Panc1 (cell line): ENCODE measurements at regions not wholly inside any gene's neighbourhood (a gene's known extent, or its start where the extent isn't known, plus 50 kb on each side); places are given as distances from the start of the nearest gene placed in this dataset.

Experiments
- ATAC-seq: fragments of 200-7000 bp; cut with Tn5 transposase; 2 replicates; pipeline ENCODE4 v1.9.1; 2020; ENCODE audit warnings: mild to moderate bottlenecking, moderate library complexity
- BruUV-seq: library from RNA; stranded (reverse); fragments of 400-500 nt; replicated peaks from 2 replicates; lab custom pipeline; 2021; lab: Mats Ljungman, UMichigan
- CTCF ChIA-PET: fragments of 300-600 bp; sonication (Branson Sonifier 250); formaldehyde crosslinking; loops from one replicate; lab custom pipeline; 2022; ENCODE audit warnings: antibody characterized with exemption; lab: Charles Lee
- POLR2A ChIA-PET: fragments of 300-600 bp; sonication (Branson Sonifier 250); formaldehyde crosslinking; loops from one replicate; lab custom pipeline; 2022; ENCODE audit warnings: antibody characterized with exemption; lab: Charles Lee
- DNase-seq: peaks from one replicate; pipeline ENCODE4 v3.0.0-alpha.2; 2010; ENCODE audit warnings: low read depth, low spot score
- H3K27ac ChIP-seq: 2 replicates; pipeline ENCODE4 v1.5.1; 2011; ENCODE audit warnings: mild to moderate bottlenecking, low read length, inconsistent platforms
- H3K27me3 ChIP-seq: fragments of 200-500 bp; sonication (Bioruptor generic); 2 replicates; pipeline ENCODE4 v1.6.0; 2014; ENCODE audit warnings: low read length, inconsistent platforms; ENCODE audit not compliant: control insufficient read depth, insufficient read depth
- H3K36me3 ChIP-seq: fragments of 200-500 bp; sonication (Bioruptor generic); 2 replicates; pipeline ENCODE4 v1.5.1; 2014; ENCODE audit warnings: inconsistent platforms, mild to moderate bottlenecking, low read length, moderate library complexity; ENCODE audit not compliant: control insufficient read depth, insufficient read depth
- H3K4me1 ChIP-seq: 2 replicates; pipeline ENCODE4 v1.5.1; 2011; ENCODE audit warnings: inconsistent platforms, mild to moderate bottlenecking, low read length, moderate library complexity; ENCODE audit not compliant: control insufficient read depth, insufficient read depth
- H3K4me3 ChIP-seq, 2 experiments: 2 replicates each; pipeline ENCODE4 v1.5.1; 2011 to 2012; ENCODE audit warnings: low read depth in 2 of 2, low read length in 2 of 2, mild to moderate bottlenecking in 2 of 2, inconsistent platforms in 1 of 2, moderate library complexity in 1 of 2
- H3K9me3 ChIP-seq: fragments of 200-500 bp; sonication (Bioruptor generic); 2 replicates; pipeline ENCODE4 v1.5.1; 2014; ENCODE audit warnings: low read depth, mild to moderate bottlenecking, inconsistent platforms, low read length, moderate library complexity; ENCODE audit not compliant: control insufficient read depth, insufficient read depth
- POLR2AphosphoS5 ChIP-seq: IDR thresholded peaks from 2 replicates; pipeline ENCODE4 v1.6.1; 2012; ENCODE audit warnings: mild to moderate bottlenecking, low read depth, low read length, moderate library complexity
- SIN3A ChIP-seq: IDR thresholded peaks from 2 replicates; pipeline ENCODE4 v1.6.1; 2012; ENCODE audit warnings: low read depth, mild to moderate bottlenecking, low read length, moderate library complexity, borderline replicate concordance; ENCODE audit not compliant: insufficient read depth
- TCF7L2 ChIP-seq: IDR thresholded peaks from 2 replicates; pipeline ENCODE4 v1.6.1; 2011; ENCODE audit warnings: mild to moderate bottlenecking, low read depth, low read length, inconsistent platforms
- in situ Hi-C: cut with HindIII; loops from 2 replicates; pipeline ENCODE4 v1.10.0; 2016; ENCODE audit warnings: low sequenced_read_pairs, low pct_unique_long_range_greater_than_20kb
- intact Hi-C: fragments of 100-400 bp; cut with micrococcal nuclease; formaldehyde crosslinking; loops from one replicate; pipeline ENCODE4 v1.10.0; 2022; ENCODE audit not compliant: unreplicated experiment
- TF ChIP-seq, protein P1 (sequence below): fragments of 450-650 bp; IDR thresholded peaks from 2 replicates; pipeline ENCODE4 v1.5.1; 2017; ENCODE audit warnings: mild to moderate bottlenecking
- TF ChIP-seq, protein P2 (sequence below), 2 experiments: IDR thresholded peaks; 2 replicates each; pipeline ENCODE4 v1.6.1; 2011 to 2012; ENCODE audit warnings: low read depth in 2 of 2, control low read depth in 1 of 2, low read length in 1 of 2, mild to moderate bottlenecking in 1 of 2, moderate library complexity in 1 of 2; ENCODE audit not compliant: insufficient read depth in 1 of 2

DNA sequence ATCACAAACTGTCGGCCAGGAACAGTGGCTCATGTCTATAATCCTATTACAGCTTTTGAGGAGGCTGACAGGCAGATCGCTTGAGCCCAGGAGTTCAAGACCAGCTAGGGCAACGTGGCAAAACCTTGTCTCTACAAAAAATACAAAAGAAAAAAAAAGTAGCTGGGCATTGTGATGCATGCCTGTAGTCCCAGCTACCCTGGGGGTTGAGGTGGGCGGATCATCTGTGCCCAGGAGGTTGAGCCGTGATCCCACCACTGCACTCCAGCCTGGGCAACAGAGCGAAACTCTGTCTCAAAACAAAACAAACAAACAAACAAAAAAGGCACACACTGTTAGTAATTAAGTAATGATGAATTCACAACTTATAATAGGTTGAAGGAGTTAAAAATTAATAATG, 441.5 kb upstream of the PCDH15 start:
- Histone ChIP-seq H3K4me1 (no peaks in the 10 kb centered on the region), H3K27me3 (no peaks in the 10 kb centered on the region), H3K9me3 (no peaks in the 10 kb centered on the region), H3K36me3 (no peaks in the 10 kb centered on the region), H3K4me3 (no peak overlapping the region), H3K27ac (no peak overlapping the region)
- no peak for DNase-seq
- intact Hi-C loops (no loop called here), in situ Hi-C loops (no loop called here)
- ChIA-PET POLR2A (interaction anchor here (0.5 kb wide), 1 partner anchor 202 kb away, joined by 6 read pairs; no protein-coding TSS in a partner anchor), CTCF (no interaction called here)
- BruUV-seq: no TSS peak
- TF ChIP-seq, protein P1, sequence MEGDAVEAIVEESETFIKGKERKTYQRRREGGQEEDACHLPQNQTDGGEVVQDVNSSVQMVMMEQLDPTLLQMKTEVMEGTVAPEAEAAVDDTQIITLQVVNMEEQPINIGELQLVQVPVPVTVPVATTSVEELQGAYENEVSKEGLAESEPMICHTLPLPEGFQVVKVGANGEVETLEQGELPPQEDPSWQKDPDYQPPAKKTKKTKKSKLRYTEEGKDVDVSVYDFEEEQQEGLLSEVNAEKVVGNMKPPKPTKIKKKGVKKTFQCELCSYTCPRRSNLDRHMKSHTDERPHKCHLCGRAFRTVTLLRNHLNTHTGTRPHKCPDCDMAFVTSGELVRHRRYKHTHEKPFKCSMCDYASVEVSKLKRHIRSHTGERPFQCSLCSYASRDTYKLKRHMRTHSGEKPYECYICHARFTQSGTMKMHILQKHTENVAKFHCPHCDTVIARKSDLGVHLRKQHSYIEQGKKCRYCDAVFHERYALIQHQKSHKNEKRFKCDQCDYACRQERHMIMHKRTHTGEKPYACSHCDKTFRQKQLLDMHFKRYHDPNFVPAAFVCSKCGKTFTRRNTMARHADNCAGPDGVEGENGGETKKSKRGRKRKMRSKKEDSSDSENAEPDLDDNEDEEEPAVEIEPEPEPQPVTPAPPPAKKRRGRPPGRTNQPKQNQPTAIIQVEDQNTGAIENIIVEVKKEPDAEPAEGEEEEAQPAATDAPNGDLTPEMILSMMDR: no peak
- TF ChIP-seq, protein P2, sequence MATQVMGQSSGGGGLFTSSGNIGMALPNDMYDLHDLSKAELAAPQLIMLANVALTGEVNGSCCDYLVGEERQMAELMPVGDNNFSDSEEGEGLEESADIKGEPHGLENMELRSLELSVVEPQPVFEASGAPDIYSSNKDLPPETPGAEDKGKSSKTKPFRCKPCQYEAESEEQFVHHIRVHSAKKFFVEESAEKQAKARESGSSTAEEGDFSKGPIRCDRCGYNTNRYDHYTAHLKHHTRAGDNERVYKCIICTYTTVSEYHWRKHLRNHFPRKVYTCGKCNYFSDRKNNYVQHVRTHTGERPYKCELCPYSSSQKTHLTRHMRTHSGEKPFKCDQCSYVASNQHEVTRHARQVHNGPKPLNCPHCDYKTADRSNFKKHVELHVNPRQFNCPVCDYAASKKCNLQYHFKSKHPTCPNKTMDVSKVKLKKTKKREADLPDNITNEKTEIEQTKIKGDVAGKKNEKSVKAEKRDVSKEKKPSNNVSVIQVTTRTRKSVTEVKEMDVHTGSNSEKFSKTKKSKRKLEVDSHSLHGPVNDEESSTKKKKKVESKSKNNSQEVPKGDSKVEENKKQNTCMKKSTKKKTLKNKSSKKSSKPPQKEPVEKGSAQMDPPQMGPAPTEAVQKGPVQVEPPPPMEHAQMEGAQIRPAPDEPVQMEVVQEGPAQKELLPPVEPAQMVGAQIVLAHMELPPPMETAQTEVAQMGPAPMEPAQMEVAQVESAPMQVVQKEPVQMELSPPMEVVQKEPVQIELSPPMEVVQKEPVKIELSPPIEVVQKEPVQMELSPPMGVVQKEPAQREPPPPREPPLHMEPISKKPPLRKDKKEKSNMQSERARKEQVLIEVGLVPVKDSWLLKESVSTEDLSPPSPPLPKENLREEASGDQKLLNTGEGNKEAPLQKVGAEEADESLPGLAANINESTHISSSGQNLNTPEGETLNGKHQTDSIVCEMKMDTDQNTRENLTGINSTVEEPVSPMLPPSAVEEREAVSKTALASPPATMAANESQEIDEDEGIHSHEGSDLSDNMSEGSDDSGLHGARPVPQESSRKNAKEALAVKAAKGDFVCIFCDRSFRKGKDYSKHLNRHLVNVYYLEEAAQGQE (IDR thresholded peaks at IDR 0.05; ENCODE audit: insufficient read depth in 1 of 2, low read depth in 2 of 2, low read length in 1 of 2): no peak
- TF ChIP-seq TCF7L2: no peak
- no peak for TF ChIP-seq POLR2AphosphoS5
- no peak for TF ChIP-seq SIN3A
- ATAC-seq: no peak

DNA sequence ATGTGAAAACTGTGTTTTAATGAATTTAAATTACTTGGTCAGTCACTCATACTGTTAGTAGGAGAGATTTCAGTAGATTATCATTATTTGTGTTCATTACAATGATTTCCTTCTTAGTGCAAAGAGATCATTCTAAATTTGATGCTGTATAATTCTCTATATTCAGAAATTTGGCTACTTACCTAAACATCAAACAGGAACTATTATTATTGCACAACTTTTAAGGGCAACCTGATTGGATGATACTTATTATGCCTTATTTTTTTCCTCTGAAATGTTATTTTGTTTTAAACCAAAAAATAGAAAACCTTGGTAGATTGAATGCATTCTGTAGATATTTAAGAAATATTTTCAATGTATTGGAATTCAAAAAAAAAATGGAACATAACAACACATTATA, 436.4 kb upstream of the PCDH15 start:
- BruUV-seq: no TSS peak
- no peak for DNase-seq
- Histone ChIP-seq H3K27ac (no peak overlapping the region), H3K4me1 (peaks cover 4% of the 10 kb centered on the region), H3K36me3 (no peaks in the 10 kb centered on the region), H3K27me3 (no peaks in the 10 kb centered on the region), H3K4me3 (no peak overlapping the region), H3K9me3 (no peaks in the 10 kb centered on the region)
- ChIA-PET CTCF (no interaction called here), POLR2A (no interaction called here)
- in situ Hi-C loops (no loop called here), intact Hi-C loops (loop anchor here (10.0 kb wide), 1 partner anchor 63 kb away; no protein-coding TSS in a partner anchor)
- no peak for ATAC-seq
- TF ChIP-seq, protein P1: no peak
- TF ChIP-seq SIN3A (no peak), POLR2AphosphoS5 (no peak), TCF7L2 (no peak)
- TF ChIP-seq, protein P2 (IDR thresholded peaks at IDR 0.05; ENCODE audit: insufficient read depth in 1 of 2, low read depth in 2 of 2, low read length in 1 of 2): no peak
